Inflammatory macrophage treated with lipopolysaccharide for 4 hours (primary cell): ENCODE measurements at regions not wholly inside any gene's neighbourhood (a gene's known extent, or its start where the extent isn't known, plus 50 kb on each side); places are given as distances from the start of the nearest gene placed in this dataset.

Source experiments
- DNase-seq: peaks from one replicate; pipeline ENCODE4 v3.0.0-alpha.2; 2020

GRCh38 chr4:123966990-123967769 lies 570.6 kb downstream of the SPRY1 start:
- no peak for DNase-seq

GRCh38 chr4:123972031-123972430 lies 575.4 kb downstream of the SPRY1 start:
- DNase-seq, result no peak

- no peak for DNase-seq
Observed at GRCh38 chr4:123974386-123975149, 578.0 kb downstream of the SPRY1 start.

GRCh38 chr4:123976285-123976684 lies 579.7 kb downstream of the SPRY1 start:
- no peak for DNase-seq

GRCh38 chr4:123976819-123977218 lies 580.2 kb downstream of the SPRY1 start:
- no peak for DNase-seq

- DNase-seq, result no peak
Observed at GRCh38 chr4:123977641-123978081, 581.1 kb downstream of the SPRY1 start.

GRCh38 chr4:123978637-123979036 lies 582.0 kb downstream of the SPRY1 start:
- DNase-seq, result no peak

- no peak for DNase-seq
Observed at GRCh38 chr4:123980736-123981300, 584.2 kb downstream of the SPRY1 start.

GRCh38 chr4:123984886-123985285 lies 588.3 kb downstream of the SPRY1 start:
- no peak for DNase-seq

- no peak for DNase-seq
Observed at GRCh38 chr4:123986268-123986798, 589.7 kb downstream of the SPRY1 start.

GRCh38 chr4:123987408-123987807 lies 590.8 kb downstream of the SPRY1 start:
- DNase-seq, result no peak

GRCh38 chr4:123990310-123990870 lies 593.8 kb downstream of the SPRY1 start:
- no peak for DNase-seq

- DNase-seq, result no peak
Observed at GRCh38 chr4:123994917-123995316, 598.3 kb downstream of the SPRY1 start.

GRCh38 chr4:123995936-123996335 lies 599.3 kb downstream of the SPRY1 start:
- no peak for DNase-seq

GRCh38 chr4:123996718-123997510 lies 600.3 kb downstream of the SPRY1 start:
- DNase-seq, result no peak

GRCh38 chr4:123997776-123998449 lies 601.3 kb downstream of the SPRY1 start:
- peak; percentile 77 for DNase-seq

GRCh38 chr4:124000233-124000632 lies 603.6 kb downstream of the SPRY1 start:
- DNase-seq, result no peak

- no peak for DNase-seq
Observed at GRCh38 chr4:124015766-124016165, 619.2 kb downstream of the SPRY1 start.

GRCh38 chr4:124017185-124017785 lies 620.7 kb downstream of the SPRY1 start:
- no peak for DNase-seq

GRCh38 chr4:124018383-124019317 lies 622.1 kb downstream of the SPRY1 start:
- DNase-seq, result peak; percentile 80
